Parathyroid adenoma (tissue), 2 donors: ENCODE measurements at regions not wholly inside any gene's neighbourhood (a gene's known extent, or its start where the extent isn't known, plus 50 kb on each side); places are given as distances from the start of the nearest gene placed in this dataset.

ENCODE experiments used
- H2AFZ ChIP-seq: fragments of 300-600 bp; sonication (generic); one replicate; pipeline ENCODE4 v1.7.0; 2017; ENCODE audit warnings: antibody characterized with exemption, mild to moderate bottlenecking
- H3K27ac ChIP-seq: fragments of 300-600 bp; sonication (generic); one replicate; pipeline ENCODE4 v1.7.0; 2017
- H3K27me3 ChIP-seq: fragments of 300-600 bp; sonication (generic); one replicate; pipeline ENCODE4 v1.7.0; 2017; ENCODE audit warnings: low read length; ENCODE audit not compliant: control insufficient read depth, insufficient read depth
- H3K36me3 ChIP-seq: fragments of 300-600 bp; sonication (generic); one replicate; pipeline ENCODE4 v1.7.0; 2017; ENCODE audit warnings: low read length; ENCODE audit not compliant: control insufficient read depth, insufficient read depth
- H3K4me1 ChIP-seq: fragments of 300-600 bp; sonication (generic); one replicate; pipeline ENCODE4 v1.7.0; 2017; ENCODE audit warnings: control low read depth
- H3K4me2 ChIP-seq: fragments of 300-600 bp; sonication (generic); one replicate; pipeline ENCODE4 v1.7.0; 2017; ENCODE audit warnings: low read length
- H3K4me3 ChIP-seq: fragments of 300-600 bp; sonication (generic); one replicate; pipeline ENCODE4 v1.7.0; 2017; ENCODE audit warnings: low read depth, low read length
- H3K79me2 ChIP-seq: fragments of 300-600 bp; sonication (generic); one replicate; pipeline ENCODE4 v1.7.0; 2017; ENCODE audit warnings: control low read depth
- H3K9ac ChIP-seq: fragments of 300-600 bp; sonication (generic); one replicate; pipeline ENCODE4 v1.7.0; 2017; ENCODE audit warnings: mild to moderate bottlenecking
- H3K9me3 ChIP-seq: fragments of 300-600 bp; sonication (generic); one replicate; pipeline ENCODE4 v1.7.0; 2017; ENCODE audit warnings: low read length; ENCODE audit not compliant: control insufficient read depth
- CTCF ChIP-seq: fragments of 300-600 bp; sonication (generic); IDR thresholded peaks from one replicate; pipeline ENCODE4 v1.7.0; 2017; ENCODE audit warnings: antibody characterized with exemption, mild to moderate bottlenecking
- donor health status: primary hyperparathyroidism.

GRCh38 chr10:8600192-8600591 is 545.7 kb downstream of the GATA3 start:
- no peaks in the 10 kb centered on the region for H3K27me3 ChIP-seq
- H3K36me3 ChIP-seq, result no peaks in the 10 kb centered on the region
- no peaks in the 10 kb centered on the region for H3K9me3 ChIP-seq
- no peaks in the 10 kb centered on the region for H3K4me1 ChIP-seq
- H3K27ac ChIP-seq, result no peak overlapping the region
- no peak overlapping the region for H2AFZ ChIP-seq
- TF ChIP-seq CTCF, result no peak
- no peak overlapping the region for H3K4me3 ChIP-seq
- H3K4me2 ChIP-seq, result no peak overlapping the region
- H3K79me2 ChIP-seq, result no peaks in the 10 kb centered on the region
- H3K9ac ChIP-seq, result no peak overlapping the region

GRCh38 chr10:8602821-8603220 is 548.3 kb downstream of the GATA3 start:
- H3K27ac ChIP-seq, result no peak overlapping the region
- no peak overlapping the region for H2AFZ ChIP-seq
- no peak for TF ChIP-seq CTCF
- no peak overlapping the region for H3K9ac ChIP-seq
- H3K4me3 ChIP-seq, result no peak overlapping the region
- no peak overlapping the region for H3K4me2 ChIP-seq
- no peaks in the 10 kb centered on the region for H3K4me1 ChIP-seq
- H3K9me3 ChIP-seq, result no peaks in the 10 kb centered on the region
- no peaks in the 10 kb centered on the region for H3K79me2 ChIP-seq
- H3K36me3 ChIP-seq, result no peaks in the 10 kb centered on the region
- no peaks in the 10 kb centered on the region for H3K27me3 ChIP-seq

- no peaks in the 10 kb centered on the region for H3K27me3 ChIP-seq
- no peaks in the 10 kb centered on the region for H3K79me2 ChIP-seq
- H3K36me3 ChIP-seq, result no peaks in the 10 kb centered on the region
- H3K4me1 ChIP-seq, result no peaks in the 10 kb centered on the region
- no peaks in the 10 kb centered on the region for H3K9me3 ChIP-seq
- H3K27ac ChIP-seq, result no peak overlapping the region
- no peak for TF ChIP-seq CTCF
- H3K4me2 ChIP-seq, result no peak overlapping the region
- no peak overlapping the region for H3K4me3 ChIP-seq
- no peak overlapping the region for H3K9ac ChIP-seq
- no peak overlapping the region for H2AFZ ChIP-seq
Measured at GRCh38 chr10:8614054-8614565, 559.6 kb downstream of the GATA3 start.

- H3K27me3 ChIP-seq, result no peaks in the 10 kb centered on the region
- H3K36me3 ChIP-seq, result no peaks in the 10 kb centered on the region
- no peak overlapping the region for H2AFZ ChIP-seq
- TF ChIP-seq CTCF, result no peak
- no peak overlapping the region for H3K9ac ChIP-seq
- no peak overlapping the region for H3K27ac ChIP-seq
- no peaks in the 10 kb centered on the region for H3K79me2 ChIP-seq
- H3K9me3 ChIP-seq, result no peaks in the 10 kb centered on the region
- H3K4me2 ChIP-seq, result no peak overlapping the region
- H3K4me3 ChIP-seq, result no peak overlapping the region
- no peaks in the 10 kb centered on the region for H3K4me1 ChIP-seq
Measured at GRCh38 chr10:8615118-8615517, 560.6 kb downstream of the GATA3 start.

GRCh38 chr10:8616166-8616565 is 561.7 kb downstream of the GATA3 start:
- no peak overlapping the region for H2AFZ ChIP-seq
- H3K4me3 ChIP-seq, result no peak overlapping the region
- no peak overlapping the region for H3K9ac ChIP-seq
- no peak overlapping the region for H3K4me2 ChIP-seq
- TF ChIP-seq CTCF, result no peak
- no peaks in the 10 kb centered on the region for H3K9me3 ChIP-seq
- no peaks in the 10 kb centered on the region for H3K27me3 ChIP-seq
- no peaks in the 10 kb centered on the region for H3K36me3 ChIP-seq
- H3K4me1 ChIP-seq, result no peaks in the 10 kb centered on the region
- H3K79me2 ChIP-seq, result no peaks in the 10 kb centered on the region
- H3K27ac ChIP-seq, result no peak overlapping the region
